K562 (cell line): ENCODE measurements at regions not wholly inside any gene's neighbourhood (a gene's known extent, or its start where the extent isn't known, plus 50 kb on each side); places are given as distances from the start of the nearest gene placed in this dataset.

ENCODE experiments used
- ARHGAP35 ChIP-seq: fragments of 450-650 bp; IDR thresholded peaks from 2 replicates; pipeline ENCODE4 v1.6.1; 2018; ENCODE audit not compliant: partially characterized antibody
- DMBX1 ChIP-seq: fragments of 250-450 bp; sonication (Bioruptor Pico); IDR thresholded peaks from 2 replicates; pipeline ENCODE4 v1.8.0; 2022; ENCODE audit warnings: inconsistent platforms, mild to moderate bottlenecking, moderate library complexity, borderline replicate concordance
- KAT7 ChIP-seq: sonication (generic); formaldehyde crosslinking; IDR thresholded peaks from 2 replicates; pipeline ENCODE4 v1.8.0; 2022; ENCODE audit warnings: missing genetic modification reagents, mild to moderate bottlenecking, borderline replicate concordance
- KLF1 ChIP-seq: fragments of 450-650 bp; IDR thresholded peaks from 2 replicates; pipeline ENCODE4 v1.6.1; 2016; ENCODE audit warnings: missing genetic modification characterization, missing compliant biosample characterization
- L3MBTL2 ChIP-seq: fragments of 450-650 bp; IDR thresholded peaks from 2 replicates; pipeline ENCODE4 v1.6.1; 2016; ENCODE audit warnings: mild to moderate bottlenecking, moderate library complexity
- MTA3 ChIP-seq: fragments of 450-650 bp; formaldehyde crosslinking; IDR thresholded peaks from 2 replicates; pipeline ENCODE4 v1.6.1; 2017; ENCODE audit warnings: mild to moderate bottlenecking, borderline replicate concordance
- PTTG1 ChIP-seq: fragments of 450-650 bp; IDR thresholded peaks from 2 replicates; pipeline ENCODE4 v1.6.1; 2016; ENCODE audit warnings: low read depth, mild to moderate bottlenecking, missing genetic modification characterization, missing compliant biosample characterization
- SIX5 ChIP-seq, 2 experiments: IDR thresholded peaks; 2 replicates each; pipeline ENCODE4 v1.6.1; 2011; ENCODE audit warnings: low read length in 2 of 2, borderline replicate concordance in 1 of 2, low read depth in 1 of 2, mild to moderate bottlenecking in 1 of 2, moderate library complexity in 1 of 2; ENCODE audit not compliant: insufficient read depth in 1 of 2
- XRCC5 ChIP-seq: fragments of 200-400 bp; formaldehyde crosslinking; IDR thresholded peaks from 2 replicates; pipeline ENCODE4 v1.6.1; 2017; ENCODE audit warnings: low read depth, mild to moderate bottlenecking, low read length
- YY1 ChIP-seq, 3 experiments: IDR thresholded peaks; 2 replicates each; pipeline ENCODE4 v1.6.1; 2011; ENCODE audit warnings: low read length in 2 of 3, mild to moderate bottlenecking in 2 of 3, moderate library complexity in 2 of 3, borderline replicate concordance in 1 of 3, control low read depth in 1 of 3, low read depth in 1 of 3; ENCODE audit not compliant: insufficient read depth in 3 of 3, insufficient replicate concordance in 2 of 3, control insufficient read depth in 1 of 3, insufficient read length in 1 of 3; ENCODE audit errors: extremely low read depth in 1 of 3
- ZNF511 ChIP-seq: sonication (generic); formaldehyde crosslinking; IDR thresholded peaks from 2 replicates; pipeline ENCODE4 v1.8.0; 2022; ENCODE audit warnings: mild to moderate bottlenecking, missing genetic modification reagents
- ZNF589 ChIP-seq: fragments of 200-800 bp; sonication (Bioruptor generic); IDR thresholded peaks from 2 replicates; pipeline ENCODE4 v1.6.1; 2016; ENCODE audit warnings: low read depth, missing genetic modification characterization, missing compliant biosample characterization
- ZSCAN29 ChIP-seq: fragments of 450-650 bp; IDR thresholded peaks from 2 replicates; pipeline ENCODE4 v1.6.1; 2017
- TF ChIP-seq, protein P1 (sequence below): fragments of 450-650 bp; IDR thresholded peaks from 2 replicates; pipeline ENCODE4 v1.6.1; 2016; ENCODE audit warnings: low read depth

GRCh38 chr6:165852676-165853075 is 189.6 kb upstream of the PDE10A start (continued):
- TF ChIP-seq, protein P1, sequence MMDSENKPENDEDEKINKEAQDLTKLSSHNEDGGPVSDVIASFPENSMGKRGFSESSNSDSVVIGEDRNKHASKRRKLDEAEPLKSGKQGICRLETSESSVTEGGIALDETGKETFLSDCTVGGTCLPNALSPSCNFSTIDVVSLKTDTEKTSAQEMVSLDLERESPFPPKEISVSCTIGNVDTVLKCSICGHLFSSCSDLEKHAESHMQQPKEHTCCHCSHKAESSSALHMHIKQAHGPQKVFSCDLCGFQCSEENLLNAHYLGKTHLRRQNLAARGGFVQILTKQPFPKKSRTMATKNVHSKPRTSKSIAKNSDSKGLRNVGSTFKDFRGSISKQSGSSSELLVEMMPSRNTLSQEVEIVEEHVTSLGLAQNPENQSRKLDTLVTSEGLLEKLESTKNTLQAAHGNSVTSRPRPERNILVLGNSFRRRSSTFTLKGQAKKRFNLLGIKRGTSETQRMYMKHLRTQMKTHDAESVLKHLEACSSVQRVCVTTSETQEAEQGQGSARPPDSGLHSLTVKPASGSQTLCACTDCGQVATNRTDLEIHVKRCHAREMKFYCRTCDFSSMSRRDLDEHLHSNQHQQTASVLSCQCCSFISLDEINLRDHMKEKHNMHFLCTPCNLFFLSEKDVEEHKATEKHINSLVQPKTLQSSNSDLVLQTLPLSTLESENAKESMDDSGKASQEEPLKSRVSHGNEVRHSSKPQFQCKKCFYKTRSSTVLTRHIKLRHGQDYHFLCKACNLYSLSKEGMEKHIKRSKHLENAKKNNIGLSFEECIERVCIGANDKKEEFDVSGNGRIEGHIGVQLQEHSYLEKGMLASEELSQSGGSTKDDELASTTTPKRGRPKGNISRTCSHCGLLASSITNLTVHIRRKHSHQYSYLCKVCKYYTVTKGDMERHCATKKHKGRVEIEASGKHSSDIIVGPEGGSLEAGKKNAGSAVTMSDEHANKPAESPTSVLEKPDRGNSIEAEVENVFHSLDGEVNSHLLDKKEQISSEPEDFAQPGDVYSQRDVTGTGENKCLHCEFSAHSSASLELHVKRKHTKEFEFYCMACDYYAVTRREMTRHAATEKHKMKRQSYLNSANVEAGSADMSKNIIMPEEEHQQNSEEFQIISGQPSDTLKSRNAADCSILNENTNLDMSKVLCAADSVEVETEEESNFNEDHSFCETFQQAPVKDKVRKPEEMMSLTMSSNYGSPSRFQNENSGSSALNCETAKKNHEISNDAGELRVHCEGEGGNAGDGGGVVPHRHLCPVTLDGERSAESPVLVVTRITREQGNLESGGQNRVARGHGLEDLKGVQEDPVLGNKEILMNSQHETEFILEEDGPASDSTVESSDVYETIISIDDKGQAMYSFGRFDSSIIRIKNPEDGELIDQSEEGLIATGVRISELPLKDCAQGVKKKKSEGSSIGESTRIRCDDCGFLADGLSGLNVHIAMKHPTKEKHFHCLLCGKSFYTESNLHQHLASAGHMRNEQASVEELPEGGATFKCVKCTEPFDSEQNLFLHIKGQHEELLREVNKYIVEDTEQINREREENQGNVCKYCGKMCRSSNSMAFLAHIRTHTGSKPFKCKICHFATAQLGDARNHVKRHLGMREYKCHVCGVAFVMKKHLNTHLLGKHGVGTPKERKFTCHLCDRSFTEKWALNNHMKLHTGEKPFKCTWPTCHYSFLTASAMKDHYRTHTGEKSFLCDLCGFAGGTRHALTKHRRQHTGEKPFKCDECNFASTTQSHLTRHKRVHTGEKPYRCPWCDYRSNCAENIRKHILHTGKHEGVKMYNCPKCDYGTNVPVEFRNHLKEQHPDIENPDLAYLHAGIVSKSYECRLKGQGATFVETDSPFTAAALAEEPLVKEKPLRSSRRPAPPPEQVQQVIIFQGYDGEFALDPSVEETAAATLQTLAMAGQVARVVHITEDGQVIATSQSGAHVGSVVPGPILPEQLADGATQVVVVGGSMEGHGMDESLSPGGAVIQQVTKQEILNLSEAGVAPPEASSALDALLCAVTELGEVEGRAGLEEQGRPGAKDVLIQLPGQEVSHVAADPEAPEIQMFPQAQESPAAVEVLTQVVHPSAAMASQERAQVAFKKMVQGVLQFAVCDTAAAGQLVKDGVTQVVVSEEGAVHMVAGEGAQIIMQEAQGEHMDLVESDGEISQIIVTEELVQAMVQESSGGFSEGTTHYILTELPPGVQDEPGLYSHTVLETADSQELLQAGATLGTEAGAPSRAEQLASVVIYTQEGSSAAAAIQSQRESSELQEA = no peak
- no peak for TF ChIP-seq ZNF589
- no peak for TF ChIP-seq YY1 (IDR thresholded peaks at IDR 0.05; ENCODE audit: borderline replicate concordance in 1 of 3, control insufficient read depth in 1 of 3, extremely low read depth in 1 of 3, insufficient read depth in 3 of 3, insufficient read length in 1 of 3, insufficient replicate concordance in 2 of 3, low read depth in 1 of 3, low read length in 2 of 3)
- TF ChIP-seq DMBX1 (CRISPR knock-in tag) = no peak
- TF ChIP-seq KAT7 = no peak
- TF ChIP-seq ZSCAN29 = no peak
- no peak for TF ChIP-seq L3MBTL2
- TF ChIP-seq XRCC5 = no peak
- TF ChIP-seq KLF1 (tag) = no peak
- no peak for TF ChIP-seq ARHGAP35
- TF ChIP-seq ZNF511 = no peak
- no peak for TF ChIP-seq SIX5 (IDR thresholded peaks at IDR 0.05; ENCODE audit: borderline replicate concordance in 1 of 2, insufficient read depth in 1 of 2, low read depth in 1 of 2, low read length in 2 of 2)
- no peak for TF ChIP-seq MTA3
- no peak for TF ChIP-seq PTTG1
